Peyer's patch (tissue), 4 donors: ENCODE measurements at regions not wholly inside any gene's neighbourhood (a gene's known extent, or its start where the extent isn't known, plus 50 kb on each side); places are given as distances from the start of the nearest gene placed in this dataset.

Experiments
- CTCF ChIP-seq, 6 experiments: fragments of 450-650 bp in 4 of 6; fragments of 200-600 bp in 2 of 6; sonication (generic) in 1 of 6; IDR thresholded peaks; one replicate each; pipeline ENCODE4 v1.5.1; 2017 to 2019; ENCODE audit warnings: antibody characterized with exemption in 6 of 6, mild to moderate bottlenecking in 3 of 6, moderate library complexity in 1 of 6
- POLR2A ChIP-seq, 2 donors: fragments of 450-650 bp; IDR thresholded peaks; one replicate each; pipeline ENCODE4 v1.5.1; 2017; ENCODE audit warnings: antibody characterized with exemption in 2 of 2, mild to moderate bottlenecking in 2 of 2, moderate library complexity in 2 of 2

GRCh38 chr4:130329036-130329435 lies 1233.1 kb downstream of the C4orf33 start:
- TF ChIP-seq CTCF (IDR thresholded peaks at IDR 0.05) = no peak
- no peak for TF ChIP-seq POLR2A (IDR thresholded peaks at IDR 0.05)
